ENCODE measurements at regions not wholly inside any gene's neighbourhood (a gene's known extent, or its start where the extent isn't known, plus 50 kb on each side); places are given as distances from the start of the nearest gene placed in this dataset.

GRCh38 chr19:29090783-29091526, 122.0 kb downstream of the UQCRFS1 start:
- TF ChIP-seq CTCF (IDR thresholded peaks at IDR 0.05; ENCODE audit: extremely low read depth in 1 of 2, insufficient read depth in 1 of 2, low read depth in 1 of 2, low read length in 2 of 2) (no peak), POLR2AphosphoS5 (IDR thresholded peaks at IDR 0.05; ENCODE audit: insufficient read depth, low read depth, low read length) (no peak), POLR2A (IDR thresholded peaks at IDR 0.05; ENCODE audit: low read depth, low read length) (no peak), EZH2 (IDR thresholded peaks at IDR 0.05; ENCODE audit: borderline replicate concordance, low read depth, low read length, severe bottlenecking) (no peak), MYC (IDR thresholded peaks at IDR 0.05; ENCODE audit: low read depth, low read length) (no peak), GATA2 (IDR thresholded peaks at IDR 0.05; ENCODE audit: insufficient read depth, insufficient read length, low read depth, low read length) (no peak), MAX (IDR thresholded peaks at IDR 0.05; ENCODE audit: insufficient read depth, insufficient read length) (no peak), JUN (IDR thresholded peaks at IDR 0.05; ENCODE audit: borderline replicate concordance, insufficient read depth, insufficient read length, low read depth) (no peak)

All from endothelial cell of umbilical vein (primary cell).